GM23248 (cell line): ENCODE measurements at regions not wholly inside any gene's neighbourhood (a gene's known extent, or its start where the extent isn't known, plus 50 kb on each side); places are given as distances from the start of the nearest gene placed in this dataset.
A peak's percentile ranks its signal among the peaks of the same experiment; 100 is the strongest.
"Not testable (repeated sequence)": the region's sequence is repeated elsewhere in the genome, so short reads cannot be mapped to it uniquely, and the experiment has no call there.

Experiments
- DNase-seq: peaks from one replicate; pipeline ENCODE4 v3.0.0-alpha.2; 2015
- H2AFZ ChIP-seq: fragments of 200-600 bp; sonication (generic); 2 replicates; pipeline ENCODE4 v1.6.1; 2016; ENCODE audit warnings: antibody characterized with exemption
- H3F3A ChIP-seq: fragments of 200-600 bp; sonication (generic); 2 replicates; pipeline ENCODE4 v1.6.1; 2016; ENCODE audit warnings: mild to moderate bottlenecking, antibody characterized with exemption, mixed run types; ENCODE audit not compliant: insufficient read depth
- H3K27ac ChIP-seq: fragments of 200-600 bp; sonication (generic); 2 replicates; pipeline ENCODE4 v1.5.1; 2016; ENCODE audit warnings: mild to moderate bottlenecking
- H3K27me3 ChIP-seq: fragments of 200-600 bp; sonication (generic); replicated peaks from 2 replicates; pipeline ENCODE4 v1.6.1; 2016; ENCODE audit warnings: mild to moderate bottlenecking; ENCODE audit not compliant: insufficient read depth
- H3K36me3 ChIP-seq: fragments of 200-600 bp; sonication (generic); 2 replicates; pipeline ENCODE4 v1.6.1; 2016; ENCODE audit warnings: low read depth, mild to moderate bottlenecking
- H3K4me1 ChIP-seq: fragments of 200-600 bp; sonication (generic); 2 replicates; pipeline ENCODE4 v1.6.1; 2016; ENCODE audit warnings: mild to moderate bottlenecking; ENCODE audit not compliant: insufficient read depth
- H3K4me2 ChIP-seq: fragments of 200-600 bp; sonication (generic); one replicate; pipeline ENCODE4 v1.6.1; 2016; ENCODE audit warnings: mild to moderate bottlenecking; ENCODE audit not compliant: unreplicated experiment
- H3K4me3 ChIP-seq: fragments of 200-600 bp; sonication (generic); 2 replicates; pipeline ENCODE4 v1.5.1; 2016; ENCODE audit warnings: mild to moderate bottlenecking
- H3K79me2 ChIP-seq: fragments of 200-600 bp; sonication (generic); 2 replicates; pipeline ENCODE4 v1.6.1; 2016; ENCODE audit warnings: mild to moderate bottlenecking; ENCODE audit not compliant: insufficient read depth
- H3K9ac ChIP-seq: fragments of 200-600 bp; sonication (generic); 2 replicates; pipeline ENCODE4 v1.6.1; 2016; ENCODE audit warnings: mild to moderate bottlenecking
- H3K9me2 ChIP-seq: fragments of 200-600 bp; sonication (generic); 2 replicates; pipeline ENCODE4 v1.6.1; 2016; ENCODE audit warnings: mixed run types, mild to moderate bottlenecking, moderate library complexity; ENCODE audit not compliant: insufficient read depth
- H3K9me3 ChIP-seq: fragments of 200-600 bp; sonication (generic); one replicate; pipeline ENCODE4 v1.6.1; 2017; ENCODE audit warnings: low read depth
- H4K20me1 ChIP-seq: fragments of 200-600 bp; sonication (generic); 2 replicates; pipeline ENCODE4 v1.6.0; 2016; ENCODE audit not compliant: insufficient read depth
- EZH2 ChIP-seq: fragments of 200-600 bp; sonication (generic); IDR thresholded peaks from 2 replicates; pipeline ENCODE4 v1.6.1; 2018; ENCODE audit warnings: antibody characterized with exemption, mild to moderate bottlenecking; ENCODE audit not compliant: insufficient read depth, poor library complexity, severe bottlenecking
- EZH2phosphoT487 ChIP-seq: fragments of 200-600 bp; sonication (generic); IDR thresholded peaks from 2 replicates; pipeline ENCODE4 v1.6.1; 2018; ENCODE audit warnings: antibody characterized with exemption, moderate library complexity, mild to moderate bottlenecking, low read depth; ENCODE audit not compliant: insufficient read depth
- WGBS, 2 experiments: methylation state at CpG; one replicate each; pipeline ENCODE4 v1.1.6; 2015 to 2017; ENCODE audit warnings: low lambda C conversion rate in 2 of 2, low coverage in 1 of 2; ENCODE audit errors: missing lambda C conversion rate in 2 of 2; 5-methylcytosine and 5-hydroxymethylcytosine counted together
- in situ Hi-C: fragments of 300-500 bp; cut with MboI; formaldehyde crosslinking; loops from 2 replicates; pipeline ENCODE4 v1.15.0; 2020

- Histone ChIP-seq H3K4me2 (no peak overlapping the region), H3K9me2 (no peaks in the 10 kb centered on the region), H3K9ac (no peak overlapping the region), H3K9me3 (no peaks in the 10 kb centered on the region), H2AFZ (no peak overlapping the region), H3K4me3 (no peak overlapping the region), H3K27me3 (no peaks in the 10 kb centered on the region), H3F3A (no peaks in the 10 kb centered on the region), H3K4me1 (no peaks in the 10 kb centered on the region), H3K79me2 (no peaks in the 10 kb centered on the region), H3K27ac (no peak overlapping the region), H4K20me1 (no peaks in the 10 kb centered on the region), H3K36me3 (no peaks in the 10 kb centered on the region)
- DNase-seq = peak; percentile 14
- TF ChIP-seq EZH2phosphoT487 = no peak
- no peak for TF ChIP-seq EZH2
- in situ Hi-C loops = no loop called here
- 21 to 25% methylated on average over 3 of the region's 3 CpGs for WGBS, 2 experiments
Measured at GRCh38 chr5:106258591-106259125, 1412.1 kb downstream of the EFNA5 start.

- no peak overlapping the region for H3K9ac ChIP-seq
- no peak overlapping the region for H3K4me2 ChIP-seq
- H3K36me3 ChIP-seq = no peaks in the 10 kb centered on the region
- no peak overlapping the region for H3K27ac ChIP-seq
- H2AFZ ChIP-seq = no peak overlapping the region
- H3K9me2 ChIP-seq = no peaks in the 10 kb centered on the region
- no peak for DNase-seq
- H3K9me3 ChIP-seq = no peaks in the 10 kb centered on the region
- no peaks in the 10 kb centered on the region for H3F3A ChIP-seq
- no peaks in the 10 kb centered on the region for H3K4me1 ChIP-seq
- no peaks in the 10 kb centered on the region for H3K27me3 ChIP-seq
- H4K20me1 ChIP-seq = no peaks in the 10 kb centered on the region
- TF ChIP-seq EZH2 (no peak), EZH2phosphoT487 (no peak)
- H3K4me3 ChIP-seq = no peak overlapping the region
- in situ Hi-C loops = no loop called here
- WGBS, 2 experiments = 50 to 54% methylated on average over 1 of the region's 1 CpG
- no peaks in the 10 kb centered on the region for H3K79me2 ChIP-seq
Measured at GRCh38 chr5:106254784-106255183, 1416.0 kb downstream of the EFNA5 start.

- H3K79me2 ChIP-seq, H3K27me3 ChIP-seq, H3K9me3 ChIP-seq, H3F3A ChIP-seq, H3K9ac ChIP-seq, H4K20me1 ChIP-seq, in situ Hi-C loops, H2AFZ ChIP-seq, H3K36me3 ChIP-seq, H3K4me1 ChIP-seq, DNase-seq, H3K9me2 ChIP-seq, H3K27ac ChIP-seq, H3K4me2 ChIP-seq, H3K4me3 ChIP-seq: not testable (repeated sequence)
- 74 to 83% methylated on average over 44 to 45 of the region's 46 CpGs for WGBS, 2 experiments
Measured at GRCh38 chr5:106246044-106246745, 1424.5 kb downstream of the EFNA5 start.

- in situ Hi-C loops = no loop called here
- Histone ChIP-seq H3K4me1 (no peaks in the 10 kb centered on the region), H3K27ac (no peak overlapping the region), H3F3A (no peaks in the 10 kb centered on the region), H3K9ac (no peak overlapping the region), H3K4me2 (no peak overlapping the region), H3K27me3 (no peaks in the 10 kb centered on the region), H2AFZ (no peak overlapping the region), H3K9me2 (no peaks in the 10 kb centered on the region), H3K4me3 (no peak overlapping the region), H3K36me3 (no peaks in the 10 kb centered on the region), H4K20me1 (no peaks in the 10 kb centered on the region), H3K9me3 (no peaks in the 10 kb centered on the region), H3K79me2 (no peaks in the 10 kb centered on the region)
- no peak for DNase-seq
- TF ChIP-seq EZH2phosphoT487 (no peak), EZH2 (no peak)
Measured at GRCh38 chr5:106241409-106241808, 1429.3 kb downstream of the EFNA5 start.
